Mammary epithelial cell (primary cell): ENCODE measurements at regions not wholly inside any gene's neighbourhood (a gene's known extent, or its start where the extent isn't known, plus 50 kb on each side); places are given as distances from the start of the nearest gene placed in this dataset.
"Not testable (repeated sequence)": the region's sequence is repeated elsewhere in the genome, so short reads cannot be mapped to it uniquely, and the experiment has no call there.

Experiments used
- EZH2 ChIP-seq: IDR thresholded peaks from 2 replicates; pipeline ENCODE4 v1.6.1; 2012; ENCODE audit warnings: low read length, inconsistent platforms, borderline replicate concordance
- TF ChIP-seq, protein P1 (sequence below), 2 donors: IDR thresholded peaks in 1 of 2; conservative IDR thresholded peaks in 1 of 2; 2 replicates each; pipeline ENCODE4 v1.5.1; 2011 to 2012; ENCODE audit warnings: inconsistent platforms in 2 of 2, low read length in 2 of 2, mild to moderate bottlenecking in 2 of 2, control low read depth in 1 of 2, low read depth in 1 of 2; ENCODE audit not compliant: insufficient read depth in 1 of 2; ENCODE audit errors: extremely low read depth in 1 of 2

DNA sequence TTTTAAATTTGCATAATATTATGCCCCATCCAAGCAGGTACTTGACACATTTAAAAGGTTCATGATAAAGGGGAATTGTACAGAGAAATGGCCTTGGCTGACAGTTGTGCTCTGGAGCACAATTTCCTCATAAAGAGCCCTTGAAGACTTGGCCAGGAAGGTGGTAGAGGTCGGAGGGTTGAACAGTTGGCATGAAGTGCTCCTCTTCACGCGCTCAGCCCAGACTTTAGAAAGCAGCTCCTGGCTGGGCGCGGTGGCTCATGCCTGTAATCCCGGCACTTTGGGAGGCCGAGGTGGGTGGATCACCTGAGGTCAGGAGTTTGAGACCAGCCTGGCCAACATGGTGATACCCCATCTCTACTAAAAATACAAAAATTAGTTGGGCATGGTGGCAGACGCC is 72.6 kb upstream of the SLC24A4 start:
- TF ChIP-seq, protein P1, sequence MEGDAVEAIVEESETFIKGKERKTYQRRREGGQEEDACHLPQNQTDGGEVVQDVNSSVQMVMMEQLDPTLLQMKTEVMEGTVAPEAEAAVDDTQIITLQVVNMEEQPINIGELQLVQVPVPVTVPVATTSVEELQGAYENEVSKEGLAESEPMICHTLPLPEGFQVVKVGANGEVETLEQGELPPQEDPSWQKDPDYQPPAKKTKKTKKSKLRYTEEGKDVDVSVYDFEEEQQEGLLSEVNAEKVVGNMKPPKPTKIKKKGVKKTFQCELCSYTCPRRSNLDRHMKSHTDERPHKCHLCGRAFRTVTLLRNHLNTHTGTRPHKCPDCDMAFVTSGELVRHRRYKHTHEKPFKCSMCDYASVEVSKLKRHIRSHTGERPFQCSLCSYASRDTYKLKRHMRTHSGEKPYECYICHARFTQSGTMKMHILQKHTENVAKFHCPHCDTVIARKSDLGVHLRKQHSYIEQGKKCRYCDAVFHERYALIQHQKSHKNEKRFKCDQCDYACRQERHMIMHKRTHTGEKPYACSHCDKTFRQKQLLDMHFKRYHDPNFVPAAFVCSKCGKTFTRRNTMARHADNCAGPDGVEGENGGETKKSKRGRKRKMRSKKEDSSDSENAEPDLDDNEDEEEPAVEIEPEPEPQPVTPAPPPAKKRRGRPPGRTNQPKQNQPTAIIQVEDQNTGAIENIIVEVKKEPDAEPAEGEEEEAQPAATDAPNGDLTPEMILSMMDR (conservative IDR thresholded peaks at IDR 0.05 in 1 of 2, IDR thresholded peaks at IDR 0.05 in 1 of 2; ENCODE audit: extremely low read depth in 1 of 2, insufficient read depth in 1 of 2, low read depth in 1 of 2, low read length in 2 of 2): not testable (repeated sequence)
- not testable (repeated sequence) for TF ChIP-seq EZH2
